ENCODE measurements at regions not wholly inside any gene's neighbourhood (a gene's known extent, or its start where the extent isn't known, plus 50 kb on each side); places are given as distances from the start of the nearest gene placed in this dataset.

DNA sequence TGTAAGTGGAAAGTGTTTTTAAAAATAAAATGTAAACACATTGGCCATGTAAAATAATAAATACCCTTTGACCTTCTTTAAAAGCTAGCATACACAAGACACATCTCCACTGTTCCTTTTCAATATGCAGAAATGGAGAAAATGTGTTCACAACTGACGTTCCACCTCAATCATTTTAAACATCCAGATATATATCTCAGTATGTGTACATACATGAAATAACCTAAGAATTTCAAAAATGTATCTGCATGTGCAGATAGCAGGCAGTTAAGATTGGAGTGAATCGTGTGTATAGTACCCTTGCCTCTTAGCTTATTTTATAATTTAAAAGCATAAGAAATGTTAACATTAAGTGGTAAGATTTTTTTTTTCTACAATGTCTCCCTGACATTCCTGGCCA, 406.2 kb upstream of the FLRT2 start:
- no peak for FAIRE-seq

DNA sequence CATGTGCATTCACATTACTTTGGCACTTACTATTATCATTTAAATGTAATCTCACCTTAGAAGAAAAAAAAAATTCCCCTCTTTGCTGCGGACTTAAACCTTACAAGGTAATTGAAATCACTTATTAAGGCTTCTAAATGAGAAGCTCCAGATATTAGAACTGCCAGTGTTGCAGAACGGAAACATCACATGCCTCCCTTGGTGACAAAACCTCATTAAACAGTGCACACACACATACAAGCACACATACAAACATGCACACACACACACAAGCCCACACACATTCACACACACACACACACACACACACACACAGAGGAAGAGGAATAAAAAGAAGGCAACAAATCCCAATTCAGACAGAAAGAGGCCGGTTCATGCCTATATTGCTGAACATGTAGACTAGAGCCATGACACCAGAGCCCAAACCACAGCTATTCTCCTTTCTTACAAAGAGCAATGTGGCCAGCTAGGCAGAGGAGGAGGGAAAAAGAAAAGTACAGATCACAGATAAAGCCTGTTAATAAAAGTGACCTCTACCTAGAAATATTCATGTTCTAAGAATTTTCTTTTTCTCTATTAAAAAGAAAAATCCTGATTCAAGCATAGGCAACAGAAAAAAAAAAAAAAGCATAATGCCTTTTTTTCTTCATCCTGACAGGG, 405.2 kb upstream of the FLRT2 start:
- FAIRE-seq (no peak), DNase-seq (no peak)
- no peak overlapping the region for H3K4me3 ChIP-seq (ENCODE audit: low read length in 3 of 3)
- intact Hi-C loops (cut with DNase I) = no loop called here
- no peak overlapping the region for H3K27ac ChIP-seq (ENCODE audit: low read depth in 2 of 2, low read length in 2 of 2)
- no peaks in the 10 kb centered on the region for H3K27me3 ChIP-seq (ENCODE audit: control insufficient read depth, insufficient read depth, low read length)
- no peaks in the 10 kb centered on the region for H3K9me3 ChIP-seq (ENCODE audit: control insufficient read depth in 2 of 3, insufficient read depth in 1 of 3, low read length in 3 of 3)
- TF ChIP-seq, protein P1, sequence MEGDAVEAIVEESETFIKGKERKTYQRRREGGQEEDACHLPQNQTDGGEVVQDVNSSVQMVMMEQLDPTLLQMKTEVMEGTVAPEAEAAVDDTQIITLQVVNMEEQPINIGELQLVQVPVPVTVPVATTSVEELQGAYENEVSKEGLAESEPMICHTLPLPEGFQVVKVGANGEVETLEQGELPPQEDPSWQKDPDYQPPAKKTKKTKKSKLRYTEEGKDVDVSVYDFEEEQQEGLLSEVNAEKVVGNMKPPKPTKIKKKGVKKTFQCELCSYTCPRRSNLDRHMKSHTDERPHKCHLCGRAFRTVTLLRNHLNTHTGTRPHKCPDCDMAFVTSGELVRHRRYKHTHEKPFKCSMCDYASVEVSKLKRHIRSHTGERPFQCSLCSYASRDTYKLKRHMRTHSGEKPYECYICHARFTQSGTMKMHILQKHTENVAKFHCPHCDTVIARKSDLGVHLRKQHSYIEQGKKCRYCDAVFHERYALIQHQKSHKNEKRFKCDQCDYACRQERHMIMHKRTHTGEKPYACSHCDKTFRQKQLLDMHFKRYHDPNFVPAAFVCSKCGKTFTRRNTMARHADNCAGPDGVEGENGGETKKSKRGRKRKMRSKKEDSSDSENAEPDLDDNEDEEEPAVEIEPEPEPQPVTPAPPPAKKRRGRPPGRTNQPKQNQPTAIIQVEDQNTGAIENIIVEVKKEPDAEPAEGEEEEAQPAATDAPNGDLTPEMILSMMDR (IDR thresholded peaks at IDR 0.05; ENCODE audit: borderline replicate concordance, extremely low read depth, insufficient read depth) = no peak
- H3K9ac ChIP-seq (ENCODE audit: low read length in 3 of 3) = no peak overlapping the region
- no peaks in the 10 kb centered on the region for H3K36me3 ChIP-seq (ENCODE audit: control insufficient read depth in 2 of 3, insufficient read depth in 3 of 3, low read length in 3 of 3)
- no peaks in the 10 kb centered on the region for H3K4me1 ChIP-seq (ENCODE audit: control insufficient read depth in 2 of 3, insufficient read depth in 2 of 3, low read depth in 1 of 3, low read length in 3 of 3)

More for the DNA sequence above, 406.2 kb upstream of the FLRT2 start:
- H3K4me1 ChIP-seq (ENCODE audit: control insufficient read depth in 2 of 3, insufficient read depth in 2 of 3, low read depth in 1 of 3, low read length in 3 of 3) = no peaks in the 10 kb centered on the region
- no peak overlapping the region for H3K27ac ChIP-seq (ENCODE audit: low read depth in 2 of 2, low read length in 2 of 2)
- no peaks in the 10 kb centered on the region for H3K27me3 ChIP-seq (ENCODE audit: control insufficient read depth, insufficient read depth, low read length)
- DNase-seq = no peak
- H3K36me3 ChIP-seq (ENCODE audit: control insufficient read depth in 2 of 3, insufficient read depth in 3 of 3, low read length in 3 of 3) = no peaks in the 10 kb centered on the region
- no peak overlapping the region for H3K4me3 ChIP-seq (ENCODE audit: low read length in 3 of 3)
- TF ChIP-seq, protein P1 (IDR thresholded peaks at IDR 0.05; ENCODE audit: borderline replicate concordance, extremely low read depth, insufficient read depth) = no peak
- no peaks in the 10 kb centered on the region for H3K9me3 ChIP-seq (ENCODE audit: control insufficient read depth in 2 of 3, insufficient read depth in 1 of 3, low read length in 3 of 3)
- H3K9ac ChIP-seq (ENCODE audit: low read length in 3 of 3) = no peak overlapping the region
- intact Hi-C loops (cut with DNase I) = no loop called here

DNA sequence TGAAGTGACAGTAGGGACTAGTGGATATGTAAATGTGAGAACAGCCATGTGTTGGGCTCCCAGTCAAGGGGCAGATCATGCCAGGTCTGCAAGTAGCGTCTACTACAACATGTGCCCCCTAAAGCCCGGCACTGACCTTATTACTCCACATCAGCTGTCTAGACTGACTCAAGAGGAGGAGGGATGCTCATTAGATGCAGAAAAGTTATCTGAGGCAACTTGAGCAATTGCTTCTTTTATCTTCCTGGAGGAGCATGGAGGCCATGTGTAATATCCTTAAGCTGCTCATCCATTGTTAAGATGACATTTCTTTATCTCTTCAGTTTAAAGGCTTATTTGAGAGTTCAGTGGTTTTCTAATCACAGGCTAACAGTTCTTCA, 404.7 kb upstream of the FLRT2 start:
- intact Hi-C loops (cut with DNase I) = no loop called here
- no peak overlapping the region for H3K9ac ChIP-seq (ENCODE audit: low read length in 3 of 3)
- no peak overlapping the region for H3K27ac ChIP-seq (ENCODE audit: low read depth in 2 of 2, low read length in 2 of 2)
- TF ChIP-seq, protein P1 (IDR thresholded peaks at IDR 0.05; ENCODE audit: borderline replicate concordance, extremely low read depth, insufficient read depth) = no peak
- no peaks in the 10 kb centered on the region for H3K36me3 ChIP-seq (ENCODE audit: control insufficient read depth in 2 of 3, insufficient read depth in 3 of 3, low read length in 3 of 3)
- no peaks in the 10 kb centered on the region for H3K27me3 ChIP-seq (ENCODE audit: control insufficient read depth, insufficient read depth, low read length)
- H3K9me3 ChIP-seq (ENCODE audit: control insufficient read depth in 2 of 3, insufficient read depth in 1 of 3, low read length in 3 of 3) = no peaks in the 10 kb centered on the region
- H3K4me3 ChIP-seq (ENCODE audit: low read length in 3 of 3) = no peak overlapping the region
- no peaks in the 10 kb centered on the region for H3K4me1 ChIP-seq (ENCODE audit: control insufficient read depth in 2 of 3, insufficient read depth in 2 of 3, low read depth in 1 of 3, low read length in 3 of 3)
- FAIRE-seq = no peak
- DNase-seq = no peak

DNA sequence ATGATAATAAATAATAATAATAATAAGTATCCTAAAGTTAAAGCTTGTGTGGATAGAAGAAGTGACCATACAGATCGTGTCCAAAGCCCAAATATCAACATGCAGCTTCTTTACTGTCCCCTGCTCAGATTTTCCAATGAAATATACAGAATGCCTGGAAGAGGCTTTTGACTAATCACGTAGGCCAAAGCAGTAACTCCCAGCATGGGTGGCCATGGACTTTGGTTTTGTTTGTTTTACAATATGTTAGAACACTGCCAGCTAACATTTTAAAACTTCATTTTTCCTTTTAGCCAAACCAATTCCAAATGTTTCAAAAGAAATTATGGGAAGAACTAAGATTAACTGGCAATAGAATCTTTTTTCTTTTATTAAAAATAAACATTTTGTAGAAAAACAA, 400.0 kb upstream of the FLRT2 start:
- DNase-seq (no peak), FAIRE-seq (no peak)
- H3K27me3 ChIP-seq (ENCODE audit: control insufficient read depth, insufficient read depth, low read length) = no peaks in the 10 kb centered on the region
- no peak overlapping the region for H3K9ac ChIP-seq (ENCODE audit: low read length in 3 of 3)
- peaks cover 0 to 5% (median 0%) of the 10 kb centered on the region in 3 donors for H3K9me3 ChIP-seq (ENCODE audit: control insufficient read depth in 2 of 3, insufficient read depth in 1 of 3, low read length in 3 of 3)
- no peak overlapping the region for H3K27ac ChIP-seq (ENCODE audit: low read depth in 2 of 2, low read length in 2 of 2)
- no peaks in the 10 kb centered on the region for H3K36me3 ChIP-seq (ENCODE audit: control insufficient read depth in 2 of 3, insufficient read depth in 3 of 3, low read length in 3 of 3)
- intact Hi-C loops (cut with DNase I) = no loop called here
- no peak overlapping the region for H3K4me3 ChIP-seq (ENCODE audit: low read length in 3 of 3)
- H3K4me1 ChIP-seq (ENCODE audit: control insufficient read depth in 2 of 3, insufficient read depth in 2 of 3, low read depth in 1 of 3, low read length in 3 of 3) = no peaks in the 10 kb centered on the region
- TF ChIP-seq, protein P1 (IDR thresholded peaks at IDR 0.05; ENCODE audit: borderline replicate concordance, extremely low read depth, insufficient read depth) = no peak

Measured in kidney (tissue), 13 donors.